AG09319 (cell line): ENCODE measurements at regions not wholly inside any gene's neighbourhood (a gene's known extent, or its start where the extent isn't known, plus 50 kb on each side); places are given as distances from the start of the nearest gene placed in this dataset.

ENCODE experiments used
- DNase-seq: peaks from one replicate; pipeline ENCODE4 v3.0.0-alpha.2; 2010; ENCODE audit warnings: low read depth; ENCODE audit errors: extremely low read depth
- CTCF ChIP-seq: IDR thresholded peaks from 2 replicates; pipeline ENCODE4 v1.5.1; 2011; ENCODE audit warnings: low read depth, mild to moderate bottlenecking, inconsistent platforms, low read length, moderate library complexity

- TF ChIP-seq CTCF, result no peak
- no peak for DNase-seq
These were observed 715.3 kb upstream of the CXADR start for GRCh38 chr21:16797540-16797939.

- DNase-seq, result no peak
- no peak for TF ChIP-seq CTCF
These were observed 714.9 kb upstream of the CXADR start for GRCh38 chr21:16797966-16798365.

- no peak for DNase-seq
- TF ChIP-seq CTCF, result no peak
These were observed 712.1 kb upstream of the CXADR start for GRCh38 chr21:16800536-16801275.

GRCh38 chr21:16811011-16811410, 701.8 kb upstream of the CXADR start:
- no peak for TF ChIP-seq CTCF
- DNase-seq, result no peak

- TF ChIP-seq CTCF, result no peak
- DNase-seq, result no peak
These were observed 700.9 kb upstream of the CXADR start for GRCh38 chr21:16811970-16812369.

- DNase-seq, result no peak
- no peak for TF ChIP-seq CTCF
These were observed 697.6 kb upstream of the CXADR start for GRCh38 chr21:16815243-16815642.

- TF ChIP-seq CTCF, result no peak
- no peak for DNase-seq
These were observed 691.3 kb upstream of the CXADR start for GRCh38 chr21:16821588-16821987.
